Caco-2 (cell line): ENCODE measurements at regions not wholly inside any gene's neighbourhood (a gene's known extent, or its start where the extent isn't known, plus 50 kb on each side); places are given as distances from the start of the nearest gene placed in this dataset.

Experiments used
- BruUV-seq: library from RNA; stranded (reverse); fragments of 400-500 nt; replicated peaks from 2 replicates; lab custom pipeline; 2021; lab: Mats Ljungman, UMichigan
- CTCF ChIA-PET: fragments of 300-600 bp; sonication (Branson Sonifier 250); formaldehyde crosslinking; loops from one replicate; lab custom pipeline; 2022; ENCODE audit warnings: antibody characterized with exemption; lab: Charles Lee
- POLR2A ChIA-PET: fragments of 300-600 bp; sonication (Branson Sonifier 250); formaldehyde crosslinking; loops from one replicate; lab custom pipeline; 2022; ENCODE audit warnings: antibody characterized with exemption; lab: Charles Lee
- DNase-seq, 2 experiments: peaks; one replicate each; pipeline versions ENCODE4 v3.0.0 to v3.0.0-alpha.2; 2020 to 2022
- H3K27me3 ChIP-seq: replicated peaks from 2 replicates; pipeline ENCODE4 v1.6.0; 2011; ENCODE audit warnings: low read length; ENCODE audit not compliant: control insufficient read depth, insufficient read depth
- H3K36me3 ChIP-seq: 2 replicates; pipeline ENCODE4 v1.5.1; 2011; ENCODE audit warnings: low read length; ENCODE audit not compliant: control insufficient read depth, insufficient read depth
- H3K4me1 ChIP-seq: fragments of 250-450 bp; sonication (Bioruptor Pico); 2 replicates; pipeline ENCODE4 v1.5.1; 2020; ENCODE audit warnings: mild to moderate bottlenecking
- H3K4me3 ChIP-seq: 2 replicates; pipeline ENCODE4 v1.5.1; 2011; ENCODE audit warnings: low read depth, mild to moderate bottlenecking, control low read depth, low read length
- H3K9me3 ChIP-seq: fragments of 250-450 bp; sonication (Bioruptor Pico); 2 replicates; pipeline ENCODE4 v1.5.1; 2020; ENCODE audit warnings: mild to moderate bottlenecking, moderate library complexity
- H3K27ac Mint-ChIP-seq: one replicate; pipeline ENCODE4 v1.8.0; 2022; ENCODE audit warnings: mixed read lengths; ENCODE audit not compliant: unreplicated experiment
- H3K27me3 Mint-ChIP-seq: one replicate; pipeline ENCODE4 v1.8.0; 2022; ENCODE audit warnings: mixed read lengths; ENCODE audit not compliant: insufficient read depth, unreplicated experiment
- H3K36me3 Mint-ChIP-seq: one replicate; pipeline ENCODE4 v1.8.0; 2022; ENCODE audit warnings: mild to moderate bottlenecking, mixed read lengths; ENCODE audit not compliant: insufficient read depth, unreplicated experiment
- H3K4me1 Mint-ChIP-seq: one replicate; pipeline ENCODE4 v1.8.0; 2022; ENCODE audit warnings: low read depth, mixed read lengths; ENCODE audit not compliant: unreplicated experiment
- H3K4me3 Mint-ChIP-seq: one replicate; pipeline ENCODE4 v1.8.0; 2022; ENCODE audit warnings: mild to moderate bottlenecking, moderate library complexity, mixed read lengths; ENCODE audit not compliant: unreplicated experiment
- H3K9me3 Mint-ChIP-seq: one replicate; pipeline ENCODE4 v1.8.0; 2022; ENCODE audit warnings: mixed read lengths; ENCODE audit not compliant: unreplicated experiment
- intact Hi-C: fragments of 100-400 bp; cut with micrococcal nuclease; formaldehyde crosslinking; loops from one replicate; pipeline ENCODE4 v1.10.0; 2022; ENCODE audit not compliant: unreplicated experiment
- TF ChIP-seq, protein P1 (sequence below), 2 experiments: fragments of 200-600 bp in 1 of 2; IDR thresholded peaks; 1 replicate in 1 of 2; 2 replicates in 1 of 2; pipeline versions ENCODE4 v1.5.1 to v1.8.0; 2011 to 2022; ENCODE audit warnings: antibody characterized with exemption in 1 of 2, control low read depth in 1 of 2, inconsistent platforms in 1 of 2, low read depth in 1 of 2, low read length in 1 of 2, mild to moderate bottlenecking in 1 of 2, moderate library complexity in 1 of 2; ENCODE audit not compliant: insufficient read depth in 1 of 2, severe bottlenecking in 1 of 2, unreplicated experiment in 1 of 2

DNA sequence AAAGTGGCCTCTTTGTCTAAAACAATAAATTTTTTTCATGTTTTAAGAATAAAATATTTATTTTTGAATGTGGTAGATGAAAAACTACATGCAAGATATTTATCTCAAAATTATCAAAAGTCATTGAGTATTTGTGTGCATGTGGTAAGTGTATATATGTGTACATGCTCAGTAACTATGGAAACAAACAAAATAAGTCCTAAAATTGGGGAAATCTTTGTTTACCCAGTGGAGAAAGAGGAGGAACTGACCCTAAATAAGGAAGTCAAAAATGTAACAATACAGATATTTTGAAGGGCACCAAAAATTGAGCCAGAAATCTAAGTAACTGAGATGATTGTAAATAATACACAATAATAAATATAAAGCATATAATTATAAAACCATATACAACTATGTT, 639.2 kb downstream of the MAFB start:
- Histone ChIP-seq H3K4me3 (no peak overlapping the region), H3K4me1 (no peaks in the 10 kb centered on the region), H3K9me3 (no peaks in the 10 kb centered on the region), H3K27me3 (no peaks in the 10 kb centered on the region), H3K36me3 (no peaks in the 10 kb centered on the region)
- intact Hi-C loops: no loop called here
- no peak overlapping the region for H3K27ac Mint-ChIP-seq
- no peak overlapping the region for H3K4me3 Mint-ChIP-seq
- no TSS peak for BruUV-seq
- H3K9me3 Mint-ChIP-seq: no peaks in the 10 kb centered on the region
- no peak for DNase-seq
- TF ChIP-seq, protein P1, sequence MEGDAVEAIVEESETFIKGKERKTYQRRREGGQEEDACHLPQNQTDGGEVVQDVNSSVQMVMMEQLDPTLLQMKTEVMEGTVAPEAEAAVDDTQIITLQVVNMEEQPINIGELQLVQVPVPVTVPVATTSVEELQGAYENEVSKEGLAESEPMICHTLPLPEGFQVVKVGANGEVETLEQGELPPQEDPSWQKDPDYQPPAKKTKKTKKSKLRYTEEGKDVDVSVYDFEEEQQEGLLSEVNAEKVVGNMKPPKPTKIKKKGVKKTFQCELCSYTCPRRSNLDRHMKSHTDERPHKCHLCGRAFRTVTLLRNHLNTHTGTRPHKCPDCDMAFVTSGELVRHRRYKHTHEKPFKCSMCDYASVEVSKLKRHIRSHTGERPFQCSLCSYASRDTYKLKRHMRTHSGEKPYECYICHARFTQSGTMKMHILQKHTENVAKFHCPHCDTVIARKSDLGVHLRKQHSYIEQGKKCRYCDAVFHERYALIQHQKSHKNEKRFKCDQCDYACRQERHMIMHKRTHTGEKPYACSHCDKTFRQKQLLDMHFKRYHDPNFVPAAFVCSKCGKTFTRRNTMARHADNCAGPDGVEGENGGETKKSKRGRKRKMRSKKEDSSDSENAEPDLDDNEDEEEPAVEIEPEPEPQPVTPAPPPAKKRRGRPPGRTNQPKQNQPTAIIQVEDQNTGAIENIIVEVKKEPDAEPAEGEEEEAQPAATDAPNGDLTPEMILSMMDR (IDR thresholded peaks at IDR 0.05; ENCODE audit: insufficient read depth in 1 of 2, low read depth in 1 of 2, low read length in 1 of 2, severe bottlenecking in 1 of 2, unreplicated experiment in 1 of 2): no peak
- POLR2A ChIA-PET: no interaction called here
- H3K36me3 Mint-ChIP-seq: no peaks in the 10 kb centered on the region
- CTCF ChIA-PET: no interaction called here
- peaks cover 4% of the 10 kb centered on the region for H3K27me3 Mint-ChIP-seq
- no peaks in the 10 kb centered on the region for H3K4me1 Mint-ChIP-seq

GRCh38 chr20:40046703-40047102, 642.3 kb downstream of the MAFB start:
- Mint-ChIP-seq H3K36me3 (no peaks in the 10 kb centered on the region), H3K27me3 (peaks cover 4% of the 10 kb centered on the region), H3K4me1 (no peaks in the 10 kb centered on the region), H3K27ac (no peak overlapping the region), H3K4me3 (no peak overlapping the region), H3K9me3 (no peaks in the 10 kb centered on the region)
- Histone ChIP-seq H3K27me3 (no peaks in the 10 kb centered on the region), H3K4me3 (no peak overlapping the region), H3K4me1 (no peaks in the 10 kb centered on the region), H3K36me3 (no peaks in the 10 kb centered on the region), H3K9me3 (no peaks in the 10 kb centered on the region)
- no peak for DNase-seq
- POLR2A ChIA-PET: no interaction called here
- no TSS peak for BruUV-seq
- CTCF ChIA-PET: no interaction called here
- intact Hi-C loops: no loop called here
- TF ChIP-seq, protein P1 (IDR thresholded peaks at IDR 0.05; ENCODE audit: insufficient read depth in 1 of 2, low read depth in 1 of 2, low read length in 1 of 2, severe bottlenecking in 1 of 2, unreplicated experiment in 1 of 2): no peak

DNA sequence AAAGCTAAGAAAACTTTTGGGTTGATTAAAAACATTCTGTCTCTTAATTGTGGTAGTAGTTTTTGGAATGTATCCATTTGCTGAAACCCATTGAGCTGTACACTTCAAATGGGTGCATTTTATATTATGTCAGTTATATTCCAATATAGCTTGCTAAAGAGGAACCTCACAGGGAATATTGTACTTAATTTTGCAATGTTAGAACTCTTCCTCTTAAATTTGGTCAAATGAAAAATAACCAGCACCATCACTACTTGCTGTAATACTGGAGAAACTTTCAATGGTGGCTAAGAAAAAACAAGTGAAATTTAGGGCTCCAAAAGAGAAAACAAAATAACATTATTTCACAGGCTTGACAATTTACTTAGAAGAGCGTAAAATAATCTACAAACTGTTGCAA, 651.5 kb downstream of the MAFB start:
- intact Hi-C loops: no loop called here
- Mint-ChIP-seq H3K27me3 (peaks cover 16% of the 10 kb centered on the region), H3K4me1 (no peaks in the 10 kb centered on the region), H3K4me3 (no peak overlapping the region), H3K9me3 (no peaks in the 10 kb centered on the region), H3K27ac (no peak overlapping the region), H3K36me3 (no peaks in the 10 kb centered on the region)
- Histone ChIP-seq H3K9me3 (no peaks in the 10 kb centered on the region), H3K36me3 (no peaks in the 10 kb centered on the region), H3K27me3 (no peaks in the 10 kb centered on the region), H3K4me3 (no peak overlapping the region), H3K4me1 (no peaks in the 10 kb centered on the region)
- BruUV-seq: no TSS peak
- ChIA-PET POLR2A (no interaction called here), CTCF (no interaction called here)
- DNase-seq: no peak
- TF ChIP-seq, protein P1 (IDR thresholded peaks at IDR 0.05; ENCODE audit: insufficient read depth in 1 of 2, low read depth in 1 of 2, low read length in 1 of 2, severe bottlenecking in 1 of 2, unreplicated experiment in 1 of 2): no peak
